Left ventricle myocardium inferior (tissue), 1 donor: ENCODE measurements at regions not wholly inside any gene's neighbourhood (a gene's known extent, or its start where the extent isn't known, plus 50 kb on each side); places are given as distances from the start of the nearest gene placed in this dataset.
A peak's percentile ranks its signal among the peaks of the same experiment; 100 is the strongest.

Source experiments
- DNase-seq: peaks from one replicate; pipeline ENCODE4 v3.0.0-alpha.2; 2020
- H3K27ac ChIP-seq: fragments of 200-600 bp; replicated peaks from 2 replicates; pipeline ENCODE4 v1.8.0; 2021
- H3K27me3 ChIP-seq: fragments of 200-600 bp; 2 replicates; pipeline ENCODE4 v1.8.0; 2021; ENCODE audit warnings: low read depth
- H3K36me3 ChIP-seq: fragments of 200-600 bp; 2 replicates; pipeline ENCODE4 v1.8.0; 2021
- H3K4me1 ChIP-seq: fragments of 200-600 bp; 2 replicates; pipeline ENCODE4 v1.8.0; 2021
- H3K4me3 ChIP-seq: fragments of 200-600 bp; 2 replicates; pipeline ENCODE4 v1.8.0; 2021; ENCODE audit warnings: mild to moderate bottlenecking, moderate library complexity
- H3K9me3 ChIP-seq: fragments of 200-600 bp; replicated peaks from 2 replicates; pipeline ENCODE4 v1.8.0; 2021
- CTCF ChIP-seq: fragments of 200-600 bp; IDR thresholded peaks from 2 replicates; pipeline ENCODE4 v1.8.0; 2021; ENCODE audit warnings: antibody characterized with exemption, mild to moderate bottlenecking, borderline replicate concordance
- intact Hi-C: fragments of 100-400 bp; cut with micrococcal nuclease; formaldehyde crosslinking; loops from one replicate; pipeline ENCODE4 v1.11.0; 2022
- donor health status: DM: no; HTN: yes; CAD: no; lungs with severe emphysema.

DNA sequence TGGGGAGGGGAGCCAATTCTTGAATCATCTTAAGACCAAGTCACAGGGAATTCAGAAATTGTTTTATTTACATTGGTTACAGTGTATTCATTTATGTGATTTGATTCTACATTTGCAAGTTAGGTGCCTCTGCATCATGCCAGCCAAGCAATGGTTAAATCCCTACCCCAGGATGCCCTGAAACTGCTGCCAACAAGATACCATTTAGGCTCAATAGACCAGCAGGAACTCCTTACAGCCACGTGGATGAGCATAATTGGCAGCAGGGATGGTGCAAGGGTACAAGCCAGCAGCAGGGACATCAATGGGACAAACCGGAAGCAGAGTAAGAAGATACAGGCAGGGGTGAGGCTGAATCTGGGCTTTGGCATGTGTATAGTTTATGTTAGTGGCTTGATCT, 72.4 kb upstream of the NBEA start:
- Histone ChIP-seq H3K36me3 (no peaks in the 10 kb centered on the region), H3K4me3 (no peak overlapping the region), H3K9me3 (no peaks in the 10 kb centered on the region), H3K4me1 (no peaks in the 10 kb centered on the region), H3K27ac (no peak overlapping the region), H3K27me3 (no peaks in the 10 kb centered on the region)
- intact Hi-C loops = no loop called here
- TF ChIP-seq CTCF = no peak
- no peak for DNase-seq

GRCh38 chr13:34878329-34878728, 63.7 kb upstream of the NBEA start:
- Histone ChIP-seq H3K4me1 (no peaks in the 10 kb centered on the region), H3K36me3 (no peaks in the 10 kb centered on the region), H3K9me3 (no peaks in the 10 kb centered on the region), H3K27ac (no peak overlapping the region), H3K4me3 (no peak overlapping the region), H3K27me3 (no peaks in the 10 kb centered on the region)
- intact Hi-C loops = no loop called here
- no peak for TF ChIP-seq CTCF
- no peak for DNase-seq

DNA sequence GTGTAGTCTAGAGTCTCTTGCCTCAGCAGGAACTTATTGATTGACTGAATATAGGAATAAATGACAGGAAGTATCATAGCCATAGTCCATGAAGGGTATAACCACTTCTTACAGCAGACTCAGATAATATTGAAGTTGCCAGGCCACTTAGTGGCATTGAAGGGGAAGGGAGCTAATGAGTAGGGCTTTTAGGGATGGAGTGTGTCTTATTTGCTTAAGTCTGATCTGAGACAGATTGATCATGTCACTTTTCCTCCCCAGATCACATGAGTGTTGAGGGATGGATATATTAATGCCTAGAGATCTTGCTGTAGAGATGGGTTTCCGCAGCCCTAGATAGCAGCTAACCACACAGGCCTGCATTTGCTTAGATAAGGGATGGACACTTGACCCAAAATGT, 62.2 kb upstream of the NBEA start:
- Histone ChIP-seq H3K36me3 (no peaks in the 10 kb centered on the region), H3K27me3 (no peaks in the 10 kb centered on the region), H3K9me3 (no peaks in the 10 kb centered on the region), H3K27ac (no peak overlapping the region), H3K4me3 (no peak overlapping the region), H3K4me1 (no peaks in the 10 kb centered on the region)
- intact Hi-C loops = no loop called here
- no peak for TF ChIP-seq CTCF
- DNase-seq = no peak

GRCh38 chr13:34881494-34881893, 60.6 kb upstream of the NBEA start:
- Histone ChIP-seq H3K27ac (no peak overlapping the region), H3K36me3 (no peaks in the 10 kb centered on the region), H3K4me1 (peaks cover 6% of the 10 kb centered on the region), H3K9me3 (no peaks in the 10 kb centered on the region), H3K4me3 (no peak overlapping the region), H3K27me3 (no peaks in the 10 kb centered on the region)
- no peak for TF ChIP-seq CTCF
- no peak for DNase-seq
- intact Hi-C loops = no loop called here

DNA sequence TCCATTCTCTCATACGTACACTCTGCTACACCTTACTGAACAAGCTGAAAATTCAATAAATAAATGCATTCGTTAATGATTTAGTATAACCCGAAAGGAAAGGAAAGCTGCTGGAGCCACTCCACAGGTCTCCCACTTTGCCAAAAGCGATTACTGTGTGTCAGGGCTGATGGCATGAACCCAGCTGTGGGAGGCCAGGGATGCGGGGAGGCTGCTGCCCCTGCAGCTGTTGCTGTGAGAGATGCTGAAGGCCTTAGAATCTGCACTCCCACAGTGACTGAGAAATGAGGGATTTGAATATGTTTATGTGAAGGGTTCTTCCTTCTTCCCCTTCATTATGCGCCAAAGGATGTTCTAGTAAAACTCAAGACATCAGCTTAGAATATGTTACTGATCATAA, 58.7 kb upstream of the NBEA start:
- Histone ChIP-seq H3K4me1 (peaks cover 11% of the 10 kb centered on the region), H3K27ac (no peak overlapping the region), H3K4me3 (no peak overlapping the region), H3K9me3 (no peaks in the 10 kb centered on the region), H3K36me3 (no peaks in the 10 kb centered on the region), H3K27me3 (no peaks in the 10 kb centered on the region)
- intact Hi-C loops = no loop called here
- no peak for TF ChIP-seq CTCF
- no peak for DNase-seq

DNA sequence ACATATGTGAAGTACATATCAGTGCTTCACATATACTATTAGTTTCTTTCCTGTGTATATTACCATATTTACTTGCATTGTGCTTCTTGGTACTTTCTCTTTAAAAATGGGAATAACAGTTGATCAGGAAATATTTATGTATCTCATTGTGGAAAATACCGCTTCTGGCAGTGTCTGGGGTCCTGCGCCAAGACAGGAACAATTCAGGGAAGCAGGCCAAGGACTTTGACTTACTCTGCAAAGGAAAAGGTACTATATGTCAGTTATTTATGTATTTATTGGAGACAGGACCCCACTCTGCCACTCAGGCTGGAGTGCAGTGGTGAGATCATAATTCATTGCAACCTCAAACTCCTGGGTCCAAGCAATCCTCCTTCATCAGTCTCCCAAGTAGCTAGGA, 57.7 kb upstream of the NBEA start:
- Histone ChIP-seq H3K4me3 (no peak overlapping the region), H3K9me3 (no peaks in the 10 kb centered on the region), H3K36me3 (no peaks in the 10 kb centered on the region), H3K27ac (peak overlapping the region; percentile 34), H3K4me1 (peaks cover 11% of the 10 kb centered on the region), H3K27me3 (no peaks in the 10 kb centered on the region)
- no peak for TF ChIP-seq CTCF
- intact Hi-C loops = no loop called here
- DNase-seq = no peak
